OCI-LY7 (cell line): ENCODE measurements at regions not wholly inside any gene's neighbourhood (a gene's known extent, or its start where the extent isn't known, plus 50 kb on each side); places are given as distances from the start of the nearest gene placed in this dataset.

Experiments used
- EZH2phosphoT487 ChIP-seq: fragments of 200-600 bp; sonication (generic); IDR thresholded peaks from 2 replicates; pipeline ENCODE4 v1.6.1; 2018; ENCODE audit warnings: low read depth, borderline replicate concordance, mild to moderate bottlenecking, mixed run types, antibody characterized with exemption, low read length, moderate library complexity, mixed read lengths
- TF ChIP-seq, protein P1 (sequence below): fragments of 200-600 bp; sonication (generic); conservative IDR thresholded peaks from 2 replicates; pipeline ENCODE4 v1.5.1; 2014; ENCODE audit warnings: mild to moderate bottlenecking, antibody characterized with exemption, low read length, moderate library complexity, mixed read lengths

DNA sequence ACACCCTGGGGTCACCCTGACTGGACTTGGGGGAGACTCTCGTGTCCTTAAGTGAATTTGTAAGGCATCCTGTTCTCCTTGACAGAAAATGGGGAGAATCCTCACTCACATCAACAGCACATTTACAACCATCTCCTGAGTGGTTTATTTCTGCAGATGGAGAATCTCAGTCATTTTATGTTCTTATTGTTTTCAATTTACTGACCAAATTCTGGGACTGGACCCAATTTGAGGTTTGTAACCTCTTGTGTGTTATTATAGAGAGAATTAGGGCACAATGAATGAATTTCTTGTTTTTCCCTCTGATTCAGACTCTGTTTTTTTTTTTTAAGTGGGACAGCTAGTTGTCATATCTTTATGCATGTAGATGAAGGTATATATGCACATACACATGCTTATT lies 104.9 kb downstream of the ADAMTS15 start:
- TF ChIP-seq, protein P1, sequence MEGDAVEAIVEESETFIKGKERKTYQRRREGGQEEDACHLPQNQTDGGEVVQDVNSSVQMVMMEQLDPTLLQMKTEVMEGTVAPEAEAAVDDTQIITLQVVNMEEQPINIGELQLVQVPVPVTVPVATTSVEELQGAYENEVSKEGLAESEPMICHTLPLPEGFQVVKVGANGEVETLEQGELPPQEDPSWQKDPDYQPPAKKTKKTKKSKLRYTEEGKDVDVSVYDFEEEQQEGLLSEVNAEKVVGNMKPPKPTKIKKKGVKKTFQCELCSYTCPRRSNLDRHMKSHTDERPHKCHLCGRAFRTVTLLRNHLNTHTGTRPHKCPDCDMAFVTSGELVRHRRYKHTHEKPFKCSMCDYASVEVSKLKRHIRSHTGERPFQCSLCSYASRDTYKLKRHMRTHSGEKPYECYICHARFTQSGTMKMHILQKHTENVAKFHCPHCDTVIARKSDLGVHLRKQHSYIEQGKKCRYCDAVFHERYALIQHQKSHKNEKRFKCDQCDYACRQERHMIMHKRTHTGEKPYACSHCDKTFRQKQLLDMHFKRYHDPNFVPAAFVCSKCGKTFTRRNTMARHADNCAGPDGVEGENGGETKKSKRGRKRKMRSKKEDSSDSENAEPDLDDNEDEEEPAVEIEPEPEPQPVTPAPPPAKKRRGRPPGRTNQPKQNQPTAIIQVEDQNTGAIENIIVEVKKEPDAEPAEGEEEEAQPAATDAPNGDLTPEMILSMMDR = no peak
- no peak for TF ChIP-seq EZH2phosphoT487
